Mesendoderm (in vitro differentiated cells): ENCODE measurements at regions not wholly inside any gene's neighbourhood (a gene's known extent, or its start where the extent isn't known, plus 50 kb on each side); places are given as distances from the start of the nearest gene placed in this dataset.
"Not testable (repeated sequence)": the region's sequence is repeated elsewhere in the genome, so short reads cannot be mapped to it uniquely, and the experiment has no call there.

ENCODE experiments used
- DNase-seq: peaks from one replicate; pipeline ENCODE4 v3.0.0; 2013
- H2AK5ac ChIP-seq: 2 replicates; pipeline ENCODE4 v1.6.1; 2013; ENCODE audit warnings: low read length, inconsistent platforms
- H2BK120ac ChIP-seq: 2 replicates; pipeline ENCODE4 v1.6.1; 2013; ENCODE audit warnings: low read depth, mild to moderate bottlenecking, low read length, moderate library complexity, mixed read lengths
- H2BK15ac ChIP-seq: replicated peaks from 2 replicates; pipeline ENCODE4 v1.6.1; 2013; ENCODE audit warnings: low read depth, mild to moderate bottlenecking, moderate library complexity
- H2BK5ac ChIP-seq: 2 replicates; pipeline ENCODE4 v1.6.1; 2013; ENCODE audit warnings: low read length, inconsistent platforms
- H3K18ac ChIP-seq: 2 replicates; pipeline ENCODE4 v1.6.1; 2013; ENCODE audit warnings: mild to moderate bottlenecking, low read length, mixed read lengths
- H3K23ac ChIP-seq: one replicate; pipeline ENCODE4 v1.6.1; 2013; ENCODE audit warnings: low read length
- H3K27ac ChIP-seq: 2 replicates; pipeline ENCODE4 v1.5.1; 2013; ENCODE audit warnings: low read depth, mild to moderate bottlenecking, inconsistent platforms, low read length, moderate library complexity
- H3K27me3 ChIP-seq: 2 replicates; pipeline ENCODE4 v1.6.1; 2013; ENCODE audit warnings: low read length, control low read depth, mild to moderate bottlenecking, inconsistent platforms; ENCODE audit not compliant: insufficient read depth, poor library complexity
- H3K36me3 ChIP-seq: 2 replicates; pipeline ENCODE4 v1.6.1; 2013; ENCODE audit warnings: low read length, inconsistent platforms; ENCODE audit not compliant: control insufficient read depth, insufficient read depth
- H3K4ac ChIP-seq: one replicate; pipeline ENCODE4 v1.6.1; 2013; ENCODE audit warnings: low read depth, mild to moderate bottlenecking, low read length, moderate library complexity
- H3K4me1 ChIP-seq: 2 replicates; pipeline ENCODE4 v1.6.1; 2013; ENCODE audit warnings: low read depth, low read length, inconsistent platforms; ENCODE audit not compliant: control insufficient read depth
- H3K4me2 ChIP-seq: 2 replicates; pipeline ENCODE4 v1.6.1; 2013; ENCODE audit warnings: low read length
- H3K4me3 ChIP-seq: 2 replicates; pipeline ENCODE4 v1.5.1; 2013; ENCODE audit warnings: mild to moderate bottlenecking, low read length
- H3K56ac ChIP-seq: one replicate; pipeline ENCODE4 v1.6.1; 2013; ENCODE audit warnings: low read length
- H3K79me1 ChIP-seq: 2 replicates; pipeline ENCODE4 v1.6.1; 2013; ENCODE audit warnings: low read length, inconsistent platforms
- H3K79me2 ChIP-seq: 2 replicates; pipeline ENCODE4 v1.6.1; 2013; ENCODE audit warnings: mild to moderate bottlenecking, low read length; ENCODE audit not compliant: control insufficient read depth, insufficient read depth
- H3K9ac ChIP-seq: 2 replicates; pipeline ENCODE4 v1.6.1; 2013; ENCODE audit warnings: low read length, inconsistent platforms
- H4K5ac ChIP-seq: one replicate; pipeline ENCODE4 v1.6.1; 2013; ENCODE audit warnings: low read length
- H4K8ac ChIP-seq: one replicate; pipeline ENCODE4 v1.6.1; 2013; ENCODE audit warnings: low read depth, mild to moderate bottlenecking, control low read depth, low read length, moderate library complexity
- WGBS: extraction: QIAGEN DNeasy Blood & Tissue Kit; methylation state at CpG from one replicate; pipeline ENCODE4 v1.1.7; 2013; ENCODE audit warnings: low lambda C conversion rate, missing lambda C conversion rate; ENCODE audit not compliant: insufficient coverage; ENCODE audit errors: extremely low coverage; 5-methylcytosine and 5-hydroxymethylcytosine counted together

DNA sequence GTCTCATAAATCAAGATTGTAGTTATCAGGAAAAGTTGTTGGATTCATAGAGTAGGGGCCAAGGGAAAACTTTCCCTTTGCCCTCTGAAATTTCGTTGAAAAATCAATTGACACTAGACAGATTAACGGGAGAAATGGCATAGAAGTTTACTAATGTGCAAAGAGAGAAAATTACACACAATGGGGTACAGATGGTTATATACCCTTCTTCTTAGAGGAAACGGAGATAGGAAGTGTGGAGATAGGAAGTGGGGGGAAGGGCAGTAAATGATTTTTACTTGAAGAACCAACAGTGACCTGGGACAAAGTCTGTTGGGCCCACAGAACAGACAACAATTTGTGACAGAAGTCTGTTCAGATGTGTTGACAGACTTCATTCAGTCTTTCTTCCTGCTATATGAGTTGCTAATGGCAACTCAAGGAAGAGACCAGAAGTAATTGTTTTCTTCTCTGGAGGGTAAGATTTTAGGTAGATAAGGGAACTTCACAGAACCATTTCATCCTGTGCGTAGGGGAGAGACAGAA lies 177.9 kb downstream of the C9orf152 start:
- Histone ChIP-seq H2BK120ac (no peak overlapping the region), H3K4me1 (peaks cover 2% of the 10 kb centered on the region)
- WGBS = no CpG with 5 or more reads among the region's 4 CpGs

GRCh38 chr9:110030632-110031031 lies 177.3 kb downstream of the C9orf152 start:
- peaks cover 2% of the 10 kb centered on the region for H3K4me1 ChIP-seq
- H4K8ac ChIP-seq = no peak overlapping the region
- DNase-seq = no peak
- no peak overlapping the region for H4K5ac ChIP-seq
- no peak overlapping the region for H3K18ac ChIP-seq
- no peaks in the 10 kb centered on the region for H3K27me3 ChIP-seq
- no peak overlapping the region for H2BK15ac ChIP-seq
- H3K23ac ChIP-seq = no peak overlapping the region
- no peak overlapping the region for H3K9ac ChIP-seq
- no peak overlapping the region for H3K4me2 ChIP-seq
- no peak overlapping the region for H2BK120ac ChIP-seq
- no peak overlapping the region for H3K4ac ChIP-seq
- no CpG with 5 or more reads among the region's 3 CpGs for WGBS
- H2BK5ac ChIP-seq = no peak overlapping the region
- H3K79me1 ChIP-seq = no peaks in the 10 kb centered on the region
- H3K36me3 ChIP-seq = no peaks in the 10 kb centered on the region
- no peak overlapping the region for H3K27ac ChIP-seq
- no peaks in the 10 kb centered on the region for H3K79me2 ChIP-seq
- H3K4me3 ChIP-seq = no peak overlapping the region
- no peak overlapping the region for H2AK5ac ChIP-seq
- no peak overlapping the region for H3K56ac ChIP-seq

More for the DNA sequence above, 177.9 kb downstream of the C9orf152 start:
- Histone ChIP-seq H3K4ac (no peak overlapping the region), H2AK5ac (no peak overlapping the region), H3K9ac (no peak overlapping the region), H3K79me1 (no peaks in the 10 kb centered on the region), H3K4me3 (no peak overlapping the region), H3K27ac (no peak overlapping the region), H3K56ac (no peak overlapping the region), H3K4me2 (no peak overlapping the region), H3K36me3 (no peaks in the 10 kb centered on the region), H3K79me2 (no peaks in the 10 kb centered on the region), H3K23ac (no peak overlapping the region), H3K18ac (no peak overlapping the region), H3K27me3 (no peaks in the 10 kb centered on the region), H4K5ac (no peak overlapping the region), H4K8ac (no peak overlapping the region), H2BK15ac (no peak overlapping the region), H2BK5ac (no peak overlapping the region)
- DNase-seq = peak; percentile 22

DNA sequence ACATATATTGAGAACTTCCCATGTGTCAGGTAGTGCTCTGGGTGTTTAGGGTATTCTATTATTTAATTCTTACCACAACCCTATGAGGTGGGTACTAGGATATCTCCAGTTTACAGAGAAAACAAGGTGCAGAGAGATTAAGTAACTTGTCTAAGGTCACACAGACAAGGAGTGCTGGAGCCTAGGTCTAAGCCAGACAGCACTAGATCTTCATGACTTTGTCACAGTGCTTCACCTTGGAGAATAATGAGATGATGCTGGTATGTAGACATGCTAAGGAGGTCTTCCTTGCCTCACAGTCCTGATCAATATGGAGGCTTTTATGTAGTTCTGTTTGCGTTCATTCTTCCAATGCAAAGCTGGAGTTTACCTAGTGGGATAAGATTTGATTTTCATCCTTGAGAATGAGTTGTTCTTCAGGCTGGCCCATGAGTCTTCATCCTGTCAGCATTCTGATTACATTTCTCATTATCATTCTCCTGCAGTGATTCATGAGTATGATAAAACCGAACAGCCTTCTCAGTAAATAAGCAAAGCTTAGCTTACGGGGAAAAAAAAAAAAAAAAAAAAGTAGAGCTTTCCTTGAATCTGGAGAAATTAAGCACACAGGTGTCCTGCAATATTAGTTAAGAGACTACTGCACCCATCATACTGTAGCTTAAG lies 176.3 kb downstream of the C9orf152 start:
- H3K27ac ChIP-seq = no peak overlapping the region
- no peak overlapping the region for H2BK15ac ChIP-seq
- H3K4me2 ChIP-seq = no peak overlapping the region
- no peaks in the 10 kb centered on the region for H3K79me2 ChIP-seq
- H2BK120ac ChIP-seq = no peak overlapping the region
- H4K8ac ChIP-seq = no peak overlapping the region
- no peaks in the 10 kb centered on the region for H3K79me1 ChIP-seq
- H3K9ac ChIP-seq = no peak overlapping the region
- H3K27me3 ChIP-seq = no peaks in the 10 kb centered on the region
- no peak overlapping the region for H3K18ac ChIP-seq
- no peak overlapping the region for H4K5ac ChIP-seq
- H2AK5ac ChIP-seq = no peak overlapping the region
- H3K23ac ChIP-seq = no peak overlapping the region
- H3K36me3 ChIP-seq = no peaks in the 10 kb centered on the region
- peaks cover 2% of the 10 kb centered on the region for H3K4me1 ChIP-seq
- no peak overlapping the region for H3K4me3 ChIP-seq
- no peak for DNase-seq
- no peak overlapping the region for H3K56ac ChIP-seq
- H2BK5ac ChIP-seq = no peak overlapping the region
- no CpG with 5 or more reads among the region's 3 CpGs for WGBS
- H3K4ac ChIP-seq = no peak overlapping the region

GRCh38 chr9:110032532-110032931 lies 175.4 kb downstream of the C9orf152 start:
- not testable (repeated sequence) for H3K4ac ChIP-seq, H2AK5ac ChIP-seq, H3K36me3 ChIP-seq, H3K4me2 ChIP-seq, H4K8ac ChIP-seq, H3K4me3 ChIP-seq, H3K18ac ChIP-seq, H2BK5ac ChIP-seq, DNase-seq, H3K79me2 ChIP-seq, H3K4me1 ChIP-seq, H3K23ac ChIP-seq, H4K5ac ChIP-seq, H2BK15ac ChIP-seq, H3K27ac ChIP-seq, H2BK120ac ChIP-seq, H3K79me1 ChIP-seq, H3K27me3 ChIP-seq, H3K56ac ChIP-seq, H3K9ac ChIP-seq
- no CpG with 5 or more reads among the region's 7 CpGs for WGBS

GRCh38 chr9:110033869-110034268 lies 174.1 kb downstream of the C9orf152 start:
- H3K4me1 ChIP-seq = peaks cover 2% of the 10 kb centered on the region
- H3K4me2 ChIP-seq = no peak overlapping the region
- H3K27ac ChIP-seq = no peak overlapping the region
- no peak overlapping the region for H2BK15ac ChIP-seq
- no peak overlapping the region for H3K23ac ChIP-seq
- H2BK5ac ChIP-seq = no peak overlapping the region
- no peak overlapping the region for H4K8ac ChIP-seq
- no peaks in the 10 kb centered on the region for H3K27me3 ChIP-seq
- no peak overlapping the region for H2AK5ac ChIP-seq
- H3K4ac ChIP-seq = no peak overlapping the region
- no peaks in the 10 kb centered on the region for H3K79me1 ChIP-seq
- no peaks in the 10 kb centered on the region for H3K79me2 ChIP-seq
- no peaks in the 10 kb centered on the region for H3K36me3 ChIP-seq
- H3K9ac ChIP-seq = no peak overlapping the region
- H3K18ac ChIP-seq = no peak overlapping the region
- WGBS = no CpG with 5 or more reads among the region's 2 CpGs
- no peak overlapping the region for H4K5ac ChIP-seq
- no peak overlapping the region for H3K4me3 ChIP-seq
- no peak overlapping the region for H2BK120ac ChIP-seq
- H3K56ac ChIP-seq = no peak overlapping the region
- peak; percentile 60 for DNase-seq

GRCh38 chr9:110036286-110036685 lies 171.7 kb downstream of the C9orf152 start:
- H3K23ac ChIP-seq = no peak overlapping the region
- no peak for DNase-seq
- no peak overlapping the region for H3K18ac ChIP-seq
- no peak overlapping the region for H4K5ac ChIP-seq
- H4K8ac ChIP-seq = no peak overlapping the region
- H3K4me1 ChIP-seq = no peaks in the 10 kb centered on the region
- H2BK120ac ChIP-seq = no peak overlapping the region
- no peak overlapping the region for H3K4me2 ChIP-seq
- H3K27ac ChIP-seq = no peak overlapping the region
- no peaks in the 10 kb centered on the region for H3K36me3 ChIP-seq
- no CpG with 5 or more reads among the region's 2 CpGs for WGBS
- no peak overlapping the region for H3K56ac ChIP-seq
- H3K9ac ChIP-seq = no peak overlapping the region
- H3K79me2 ChIP-seq = no peaks in the 10 kb centered on the region
- H3K27me3 ChIP-seq = no peaks in the 10 kb centered on the region
- H3K4me3 ChIP-seq = no peak overlapping the region
- H2BK5ac ChIP-seq = no peak overlapping the region
- no peaks in the 10 kb centered on the region for H3K79me1 ChIP-seq
- no peak overlapping the region for H3K4ac ChIP-seq
- no peak overlapping the region for H2AK5ac ChIP-seq
- no peak overlapping the region for H2BK15ac ChIP-seq
